Testis (tissue), 2 donors: ENCODE measurements at regions not wholly inside any gene's neighbourhood (a gene's known extent, or its start where the extent isn't known, plus 50 kb on each side); places are given as distances from the start of the nearest gene placed in this dataset.
"Not testable (repeated sequence)": the region's sequence is repeated elsewhere in the genome, so short reads cannot be mapped to it uniquely, and the experiment has no call there.

ENCODE experiments used
- POLR2A ChIP-seq: fragments of 450-650 bp; IDR thresholded peaks from one replicate; pipeline ENCODE4 v1.6.1; 2017; ENCODE audit warnings: antibody characterized with exemption, mild to moderate bottlenecking, moderate library complexity
- TF ChIP-seq, protein P1 (sequence below), 3 experiments: fragments of 450-650 bp in 2 of 3; fragments of 200-600 bp in 1 of 3; sonication (generic) in 1 of 3; IDR thresholded peaks; one replicate each; pipeline ENCODE4 v1.5.1; 2016 to 2019; ENCODE audit warnings: antibody characterized with exemption in 3 of 3, mild to moderate bottlenecking in 2 of 3, moderate library complexity in 1 of 3

DNA sequence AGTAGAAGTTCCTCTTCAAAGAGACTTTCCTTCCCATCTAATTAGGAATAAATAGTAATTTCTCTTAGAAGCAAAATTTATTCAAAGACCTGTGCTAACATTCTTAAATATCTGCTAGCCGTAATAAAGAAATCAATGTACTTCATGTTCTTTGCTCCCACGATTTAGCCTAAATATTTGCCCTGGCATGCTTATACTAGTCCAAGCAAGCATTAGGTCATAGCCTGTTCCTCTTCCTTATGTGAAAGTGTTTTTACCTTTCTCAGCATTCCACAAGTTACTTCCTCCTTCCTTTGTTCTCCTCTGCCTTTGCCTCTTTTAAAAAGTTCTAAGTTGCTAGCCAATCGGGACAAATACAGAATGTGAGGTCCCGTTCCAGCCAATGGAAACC is 55.6 kb upstream of the PPP1R2C start:
- TF ChIP-seq, protein P1, sequence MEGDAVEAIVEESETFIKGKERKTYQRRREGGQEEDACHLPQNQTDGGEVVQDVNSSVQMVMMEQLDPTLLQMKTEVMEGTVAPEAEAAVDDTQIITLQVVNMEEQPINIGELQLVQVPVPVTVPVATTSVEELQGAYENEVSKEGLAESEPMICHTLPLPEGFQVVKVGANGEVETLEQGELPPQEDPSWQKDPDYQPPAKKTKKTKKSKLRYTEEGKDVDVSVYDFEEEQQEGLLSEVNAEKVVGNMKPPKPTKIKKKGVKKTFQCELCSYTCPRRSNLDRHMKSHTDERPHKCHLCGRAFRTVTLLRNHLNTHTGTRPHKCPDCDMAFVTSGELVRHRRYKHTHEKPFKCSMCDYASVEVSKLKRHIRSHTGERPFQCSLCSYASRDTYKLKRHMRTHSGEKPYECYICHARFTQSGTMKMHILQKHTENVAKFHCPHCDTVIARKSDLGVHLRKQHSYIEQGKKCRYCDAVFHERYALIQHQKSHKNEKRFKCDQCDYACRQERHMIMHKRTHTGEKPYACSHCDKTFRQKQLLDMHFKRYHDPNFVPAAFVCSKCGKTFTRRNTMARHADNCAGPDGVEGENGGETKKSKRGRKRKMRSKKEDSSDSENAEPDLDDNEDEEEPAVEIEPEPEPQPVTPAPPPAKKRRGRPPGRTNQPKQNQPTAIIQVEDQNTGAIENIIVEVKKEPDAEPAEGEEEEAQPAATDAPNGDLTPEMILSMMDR (IDR thresholded peaks at IDR 0.05) = not testable (repeated sequence)
- not testable (repeated sequence) for TF ChIP-seq POLR2A
